GM12878 (cell line): ENCODE measurements at regions not wholly inside any gene's neighbourhood (a gene's known extent, or its start where the extent isn't known, plus 50 kb on each side); places are given as distances from the start of the nearest gene placed in this dataset.

Experiments
- ATAC-seq: fragments of 200-7000 bp; cut with Tn5 transposase; 3 replicates; pipeline ENCODE4 v1.9.1; 2020; ENCODE audit warnings: mild to moderate bottlenecking, moderate library complexity
- BruUV-seq: library from RNA; stranded (reverse); fragments of 400-500 nt; replicated peaks from 2 replicates; lab custom pipeline; 2021; lab: Mats Ljungman, UMichigan
- CTCF ChIA-PET: fragments of 300-600 bp; sonication (Branson Sonifier 250); formaldehyde crosslinking; extraction: SDS; loops from one replicate; lab custom pipeline; 2021; ENCODE audit warnings: inconsistent platforms; lab: Yijun Ruan, JAX
- POLR2A ChIA-PET: fragments of 350-600 bp; formaldehyde crosslinking; extraction: SDS; loops from one replicate; lab custom pipeline; 2021; ENCODE audit warnings: inconsistent platforms; lab: Charles Lee
- RAD21 ChIA-PET: fragments of 300-600 bp; sonication (Branson Sonifier 250); formaldehyde crosslinking; loops from one replicate; lab custom pipeline; 2023; ENCODE audit warnings: antibody characterized with exemption; ENCODE audit not compliant: unreplicated experiment; lab: Charles Lee
- SMC1A ChIA-PET: fragments of 300-600 bp; sonication (Branson Sonifier 250); formaldehyde crosslinking; loops from one replicate; lab custom pipeline; 2023; ENCODE audit not compliant: unreplicated experiment, uncharacterized antibody; lab: Charles Lee
- DNase-seq: peaks from one replicate; pipeline ENCODE4 v3.0.0-alpha.2; 2011; ENCODE audit warnings: low read depth, low spot score
- FAIRE-seq: peaks from 3 replicates; lab custom pipeline; 2011; peaks lifted over from hg19 to GRCh38; lab: Jason Lieb, UNC
- H2AFZ ChIP-seq: 2 replicates; pipeline ENCODE4 v1.6.0; 2011; ENCODE audit warnings: low read depth, low read length, control low read depth; ENCODE audit not compliant: control insufficient read depth
- H3K27ac ChIP-seq: 2 replicates; pipeline ENCODE4 v1.5.1; 2011; ENCODE audit warnings: control low read depth; ENCODE audit not compliant: control insufficient read depth, insufficient read depth
- H3K27me3 ChIP-seq, 2 experiments: replicated peaks in 1 of 2; 2 replicates each; pipeline versions ENCODE4 v1.6.0 to v1.6.1; 2011; ENCODE audit warnings: low read length in 1 of 2; ENCODE audit not compliant: control insufficient read depth in 2 of 2, insufficient read depth in 2 of 2
- H3K36me3 ChIP-seq, 2 experiments: 2 replicates each; pipeline ENCODE4 v1.5.1; 2011; ENCODE audit warnings: low read length in 1 of 2; ENCODE audit not compliant: control insufficient read depth in 2 of 2, insufficient read depth in 2 of 2
- H3K4me1 ChIP-seq: 2 replicates; pipeline ENCODE4 v1.6.1; 2011; ENCODE audit warnings: mild to moderate bottlenecking, low read length, moderate library complexity, mixed read lengths; ENCODE audit not compliant: control insufficient read depth, insufficient read depth
- H3K4me2 ChIP-seq: 2 replicates; pipeline ENCODE4 v1.6.0; 2011; ENCODE audit warnings: control low read depth; ENCODE audit not compliant: control insufficient read depth, insufficient read depth
- H3K4me3 ChIP-seq: fragments of 200-600 bp; sonication (generic); 2 replicates; pipeline ENCODE4 v1.5.1; 2016
- H3K79me2 ChIP-seq: 2 replicates; pipeline ENCODE4 v1.6.0; 2011; ENCODE audit warnings: low read length; ENCODE audit not compliant: control insufficient read depth, insufficient read depth
- H3K9ac ChIP-seq: 2 replicates; pipeline ENCODE4 v1.8.0; 2011; ENCODE audit warnings: low read length, control low read depth, mixed read lengths; ENCODE audit not compliant: control insufficient read depth, insufficient read depth
- H3K9me3 ChIP-seq: replicated peaks from 3 replicates; pipeline ENCODE4 v1.5.1; 2011; ENCODE audit warnings: mild to moderate bottlenecking, low read length; ENCODE audit not compliant: control insufficient read depth, insufficient read depth
- H4K20me1 ChIP-seq: 2 replicates; pipeline ENCODE4 v1.6.0; 2011; ENCODE audit not compliant: control insufficient read depth, insufficient read depth
- ATF7 ChIP-seq: fragments of 450-650 bp; IDR thresholded peaks from 2 replicates; pipeline ENCODE4 v1.6.1; 2016; ENCODE audit warnings: low read depth, mild to moderate bottlenecking
- EP300 ChIP-seq, 2 experiments: fragments of 150-350 bp in 1 of 2; IDR thresholded peaks; 2 replicates each; pipeline ENCODE4 v1.6.1; 2011 to 2012; ENCODE audit warnings: low read depth in 2 of 2, low read length in 2 of 2, borderline replicate concordance in 1 of 2, improper control_type of control experiment in 1 of 2, inconsistent platforms in 1 of 2; ENCODE audit not compliant: control insufficient read depth in 1 of 2
- MEF2B ChIP-seq: fragments of 450-650 bp; IDR thresholded peaks from 2 replicates; pipeline ENCODE4 v1.6.1; 2018; ENCODE audit warnings: mild to moderate bottlenecking, moderate library complexity; ENCODE audit not compliant: partially characterized antibody, poor library complexity, severe bottlenecking
- MXI1 ChIP-seq: fragments of 150-350 bp; IDR thresholded peaks from 2 replicates; pipeline ENCODE4 v1.6.1; 2011; ENCODE audit warnings: low read depth, mild to moderate bottlenecking, inconsistent platforms, low read length, improper control_type of control experiment
- MYC ChIP-seq: IDR thresholded peaks from 2 replicates; pipeline ENCODE4 v1.6.1; 2011; ENCODE audit warnings: mild to moderate bottlenecking, low read length, moderate library complexity, inconsistent platforms; ENCODE audit not compliant: insufficient read depth, insufficient replicate concordance, insufficient read length, severe bottlenecking
- NR2F1 ChIP-seq: fragments of 450-650 bp; conservative IDR thresholded peaks from 2 replicates; pipeline ENCODE4 v1.6.1; 2017; ENCODE audit warnings: mild to moderate bottlenecking
- POLR2AphosphoS5 ChIP-seq: IDR thresholded peaks from 2 replicates; pipeline ENCODE4 v1.6.1; 2011; ENCODE audit warnings: mild to moderate bottlenecking, low read length, inconsistent platforms
- RELA ChIP-seq: fragments of 450-650 bp; IDR thresholded peaks from 2 replicates; pipeline ENCODE4 v1.8.0; 2014; ENCODE audit warnings: borderline replicate concordance; ENCODE audit not compliant: partially characterized antibody
- WGBS: methylation state at CpG from one replicate; pipeline ENCODE4 v1.1.6; 2016; ENCODE audit warnings: low lambda C conversion rate; ENCODE audit not compliant: insufficient replicate concordance, insufficient coverage; ENCODE audit errors: missing lambda C conversion rate; 5-methylcytosine and 5-hydroxymethylcytosine counted together
- in situ Hi-C: fragments of 300-500 bp; cut with MboI; formaldehyde crosslinking; loops from 9 replicates; pipeline ENCODE4 v1.14.3; 2018; ENCODE audit warnings: mixed read lengths
- intact Hi-C: fragments of 100-400 bp; cut with micrococcal nuclease; formaldehyde crosslinking; loops from one replicate; pipeline ENCODE4 v1.14.2; 2022; ENCODE audit not compliant: unreplicated experiment
- TF ChIP-seq, protein P1 (sequence below): IDR thresholded peaks from 2 replicates; pipeline ENCODE4 v1.6.1; 2011; ENCODE audit warnings: mild to moderate bottlenecking, low read depth, low read length, moderate library complexity; ENCODE audit not compliant: insufficient replicate concordance
- TF ChIP-seq, protein P2 (sequence below): fragments of 450-650 bp; formaldehyde crosslinking; IDR thresholded peaks from 2 replicates; pipeline ENCODE4 v1.4.0; 2020; ENCODE audit warnings: mild to moderate bottlenecking, moderate library complexity

DNA sequence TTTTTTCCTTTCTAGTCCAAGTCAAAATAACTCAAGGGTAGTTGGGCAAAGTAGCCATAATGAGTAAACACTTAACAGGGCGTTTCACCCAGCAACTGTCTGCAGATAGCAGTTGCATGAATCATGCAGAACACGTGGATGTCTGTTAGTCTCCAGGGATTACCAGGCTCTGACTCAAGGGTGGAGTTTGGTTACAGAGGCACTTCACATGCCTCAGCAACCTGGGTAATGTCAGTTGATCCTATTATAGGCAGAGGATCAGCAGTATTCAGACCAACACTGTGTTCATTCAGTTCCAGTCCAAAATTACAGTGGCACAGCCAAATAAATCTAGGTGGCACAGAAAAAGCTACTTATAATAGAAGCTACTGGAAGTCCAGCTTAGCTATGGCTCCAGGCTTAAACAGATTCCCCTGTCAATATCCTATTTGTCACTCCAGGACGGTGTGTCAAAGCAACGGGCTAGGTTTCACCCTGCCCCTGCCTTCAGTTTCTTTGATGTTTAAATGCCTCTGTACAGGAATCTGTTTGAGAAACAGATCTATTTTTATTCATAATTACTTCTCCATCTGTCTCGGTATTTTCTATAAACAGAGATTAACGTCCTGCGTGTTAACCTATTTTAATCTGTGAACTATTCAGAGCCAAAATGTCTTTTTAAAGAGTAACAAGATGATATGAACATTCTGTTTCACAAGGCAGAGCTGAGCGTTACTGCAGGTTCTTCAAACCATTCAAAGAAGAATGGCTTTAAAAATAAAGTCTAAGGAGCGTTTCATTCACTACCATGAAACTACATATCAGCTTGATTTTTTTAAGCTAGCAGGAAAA lies 162.6 kb upstream of the AKR1E2 start:
- no peaks in the 10 kb centered on the region for H3K27me3 ChIP-seq
- TF ChIP-seq MYC (no peak), MEF2B (peak; percentile 69)
- TF ChIP-seq, all 136 proteins: peak for 1
- no peak overlapping the region for H3K9ac ChIP-seq
- in situ Hi-C loops (loop anchor here (10.0 kb wide), 1 partner anchor 1419 kb away; no protein-coding TSS in a partner anchor), intact Hi-C loops (no loop called here)
- DNase-seq (peak; percentile 15), FAIRE-seq (no peak), ATAC-seq (peak; percentile 64)
- RAD21 ChIA-PET = no interaction called here
- no peak overlapping the region for H3K4me3 ChIP-seq
- no peaks in the 10 kb centered on the region for H3K79me2 ChIP-seq
- no peak overlapping the region for H2AFZ ChIP-seq
- SMC1A ChIA-PET = interaction anchor here (0.9 kb wide), 1 partner anchor 1099 kb away, joined by 3 read pairs; no protein-coding TSS in a partner anchor
- H4K20me1 ChIP-seq = no peaks in the 10 kb centered on the region
- H3K27ac ChIP-seq = no peak overlapping the region
- POLR2A ChIA-PET = interaction anchor here (0.6 kb wide), 1 partner anchor 725 kb away, joined by 3 read pairs; no protein-coding TSS in a partner anchor
- BruUV-seq = no TSS peak
- H3K36me3 ChIP-seq = no peaks in the 10 kb centered on the region
- CTCF ChIA-PET = no interaction called here
- H3K4me1 ChIP-seq = no peaks in the 10 kb centered on the region
- no peaks in the 10 kb centered on the region for H3K9me3 ChIP-seq
- no peak overlapping the region for H3K4me2 ChIP-seq
- 6% methylated on average over 9 of the region's 9 CpGs for WGBS

DNA sequence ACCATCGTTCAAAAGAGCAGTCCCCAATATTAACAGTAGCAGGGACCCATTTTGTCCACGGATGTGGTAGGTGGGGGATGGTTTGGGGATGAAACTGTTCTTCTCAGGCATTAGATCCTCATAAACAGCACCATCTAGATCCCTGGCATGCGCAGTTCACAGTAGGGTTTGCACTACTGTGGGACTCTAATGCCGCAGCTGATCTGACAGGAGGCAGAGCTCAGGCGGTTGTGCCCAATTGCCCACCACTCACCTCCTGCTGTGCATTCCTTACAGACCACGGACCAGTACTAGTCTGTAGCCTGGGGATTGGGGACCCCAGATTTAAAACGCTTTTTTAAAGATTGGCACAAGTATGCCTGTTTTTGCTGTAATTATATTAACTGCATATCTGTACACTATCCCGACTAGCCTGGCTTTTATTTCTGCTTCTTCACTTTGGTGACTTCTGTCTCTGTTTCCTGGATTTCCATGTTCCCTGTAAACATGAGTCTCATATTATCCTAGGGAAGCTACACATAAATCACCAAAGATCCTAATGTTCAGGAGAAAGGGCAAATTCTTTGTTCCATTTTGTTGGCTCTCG lies 163.3 kb upstream of the AKR1E2 start:
- BruUV-seq = no TSS peak
- ChIA-PET SMC1A (no interaction called here), POLR2A (no interaction called here), RAD21 (no interaction called here), CTCF (no interaction called here)
- no peaks in the 10 kb centered on the region for H3K9me3 ChIP-seq
- H3K9ac ChIP-seq = no peak overlapping the region
- ATAC-seq (no peak), DNase-seq (no peak), FAIRE-seq (no peak)
- no peak overlapping the region for H2AFZ ChIP-seq
- no peaks in the 10 kb centered on the region for H3K79me2 ChIP-seq
- in situ Hi-C loops = loop anchor here (10.0 kb wide), 1 partner anchor 1418 kb away; no protein-coding TSS in a partner anchor
- no peak overlapping the region for H3K27ac ChIP-seq
- H4K20me1 ChIP-seq = no peaks in the 10 kb centered on the region
- 2% methylated on average over 9 of the region's 9 CpGs for WGBS
- H3K36me3 ChIP-seq = no peaks in the 10 kb centered on the region
- intact Hi-C loops = no loop called here
- no peak overlapping the region for H3K4me3 ChIP-seq
- no peaks in the 10 kb centered on the region for H3K4me1 ChIP-seq
- no peak overlapping the region for H3K4me2 ChIP-seq
- H3K27me3 ChIP-seq = no peaks in the 10 kb centered on the region
- TF ChIP-seq EP300 (IDR thresholded peaks at IDR 0.05; ENCODE audit: borderline replicate concordance in 1 of 2, control insufficient read depth in 1 of 2, low read depth in 2 of 2, low read length in 2 of 2) (no peak), MXI1 (no peak), RELA (no peak), POLR2AphosphoS5 (no peak), NR2F1 (no peak), ATF7 (no peak)
- TF ChIP-seq, protein P1, sequence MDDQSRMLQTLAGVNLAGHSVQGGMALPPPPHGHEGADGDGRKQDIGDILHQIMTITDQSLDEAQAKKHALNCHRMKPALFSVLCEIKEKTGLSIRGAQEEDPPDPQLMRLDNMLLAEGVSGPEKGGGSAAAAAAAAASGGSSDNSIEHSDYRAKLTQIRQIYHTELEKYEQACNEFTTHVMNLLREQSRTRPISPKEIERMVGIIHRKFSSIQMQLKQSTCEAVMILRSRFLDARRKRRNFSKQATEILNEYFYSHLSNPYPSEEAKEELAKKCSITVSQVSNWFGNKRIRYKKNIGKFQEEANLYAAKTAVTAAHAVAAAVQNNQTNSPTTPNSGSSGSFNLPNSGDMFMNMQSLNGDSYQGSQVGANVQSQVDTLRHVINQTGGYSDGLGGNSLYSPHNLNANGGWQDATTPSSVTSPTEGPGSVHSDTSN = no peak
- TF ChIP-seq, protein P2, sequence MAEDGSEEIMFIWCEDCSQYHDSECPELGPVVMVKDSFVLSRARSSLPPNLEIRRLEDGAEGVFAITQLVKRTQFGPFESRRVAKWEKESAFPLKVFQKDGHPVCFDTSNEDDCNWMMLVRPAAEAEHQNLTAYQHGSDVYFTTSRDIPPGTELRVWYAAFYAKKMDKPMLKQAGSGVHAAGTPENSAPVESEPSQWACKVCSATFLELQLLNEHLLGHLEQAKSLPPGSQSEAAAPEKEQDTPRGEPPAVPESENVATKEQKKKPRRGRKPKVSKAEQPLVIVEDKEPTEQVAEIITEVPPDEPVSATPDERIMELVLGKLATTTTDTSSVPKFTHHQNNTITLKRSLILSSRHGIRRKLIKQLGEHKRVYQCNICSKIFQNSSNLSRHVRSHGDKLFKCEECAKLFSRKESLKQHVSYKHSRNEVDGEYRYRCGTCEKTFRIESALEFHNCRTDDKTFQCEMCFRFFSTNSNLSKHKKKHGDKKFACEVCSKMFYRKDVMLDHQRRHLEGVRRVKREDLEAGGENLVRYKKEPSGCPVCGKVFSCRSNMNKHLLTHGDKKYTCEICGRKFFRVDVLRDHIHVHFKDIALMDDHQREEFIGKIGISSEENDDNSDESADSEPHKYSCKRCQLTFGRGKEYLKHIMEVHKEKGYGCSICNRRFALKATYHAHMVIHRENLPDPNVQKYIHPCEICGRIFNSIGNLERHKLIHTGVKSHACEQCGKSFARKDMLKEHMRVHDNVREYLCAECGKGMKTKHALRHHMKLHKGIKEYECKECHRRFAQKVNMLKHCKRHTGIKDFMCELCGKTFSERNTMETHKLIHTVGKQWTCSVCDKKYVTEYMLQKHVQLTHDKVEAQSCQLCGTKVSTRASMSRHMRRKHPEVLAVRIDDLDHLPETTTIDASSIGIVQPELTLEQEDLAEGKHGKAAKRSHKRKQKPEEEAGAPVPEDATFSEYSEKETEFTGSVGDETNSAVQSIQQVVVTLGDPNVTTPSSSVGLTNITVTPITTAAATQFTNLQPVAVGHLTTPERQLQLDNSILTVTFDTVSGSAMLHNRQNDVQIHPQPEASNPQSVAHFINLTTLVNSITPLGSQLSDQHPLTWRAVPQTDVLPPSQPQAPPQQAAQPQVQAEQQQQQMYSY (CRISPR knock-in tag) = no peak
